ENCODE measurements at regions not wholly inside any gene's neighbourhood (a gene's known extent, or its start where the extent isn't known, plus 50 kb on each side); places are given as distances from the start of the nearest gene placed in this dataset.
A peak's percentile ranks its signal among the peaks of the same experiment; 100 is the strongest.

DNA sequence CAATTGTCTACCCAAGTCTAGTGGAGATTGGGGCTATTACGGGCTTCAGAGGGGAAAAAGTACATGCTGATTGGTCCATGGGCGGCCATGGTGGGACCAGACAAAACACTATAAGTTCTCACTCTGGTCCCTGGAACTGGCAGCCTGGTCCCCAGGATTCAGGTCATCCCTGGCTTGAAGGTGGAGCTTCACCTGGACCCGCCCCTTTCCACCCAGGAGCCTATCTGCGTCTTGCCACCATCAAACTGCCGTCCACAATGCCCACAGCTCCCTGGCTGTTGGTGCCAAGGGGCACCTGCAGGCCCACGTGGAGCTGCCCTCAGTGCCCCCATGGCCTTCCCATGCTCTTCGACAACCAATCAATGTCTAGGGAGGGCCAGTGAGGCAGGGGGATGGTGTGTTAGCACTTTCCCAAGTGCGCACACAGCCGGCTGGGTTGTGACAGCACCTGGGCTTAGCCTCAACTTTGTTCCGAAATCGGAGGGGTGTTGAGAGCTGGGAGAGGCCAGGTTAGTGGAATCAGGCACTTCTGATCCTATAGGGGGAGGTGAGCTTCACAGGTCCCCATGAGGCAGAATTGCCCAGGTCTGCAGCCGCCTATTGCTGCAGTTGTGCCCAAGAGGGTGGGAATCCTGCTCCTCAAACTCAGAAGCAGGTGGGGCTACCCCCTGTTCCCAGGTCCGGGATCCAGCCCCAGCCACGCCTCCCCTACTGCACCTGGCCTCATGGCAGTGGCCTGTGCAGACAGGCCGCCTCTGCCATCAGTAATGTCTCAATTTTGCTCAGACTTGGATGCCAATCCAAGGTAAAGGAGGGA, 1369.4 kb upstream of the PRMT6 start:
- DNase-seq (ENCODE audit: low spot score), result no peak
- Histone ChIP-seq H3K4me3 (no peak overlapping the region), H3K4me2 (no peak overlapping the region), H4K20me1 (ENCODE audit: insufficient read depth, poor library complexity, severe bottlenecking) (no peaks in the 10 kb centered on the region), H3K36me3 (replicated peaks; ENCODE audit: insufficient read depth, low read depth) (no peaks in the 10 kb centered on the region), H3K9me3 (ENCODE audit: low read depth) (no peaks in the 10 kb centered on the region), H3K27ac (no peak overlapping the region), H3K9me2 (replicated peaks; ENCODE audit: insufficient read depth) (no peaks in the 10 kb centered on the region), H3K27me3 (no peaks in the 10 kb centered on the region), H3K79me2 (no peaks in the 10 kb centered on the region), H3K4me1 (ENCODE audit: insufficient read depth) (no peaks in the 10 kb centered on the region), H2AFZ (no peak overlapping the region)
- TF ChIP-seq EZH2 (IDR thresholded peaks at IDR 0.05; ENCODE audit: borderline replicate concordance) (no peak), EZH2phosphoT487 (IDR thresholded peaks at IDR 0.05; ENCODE audit: low read depth, severe bottlenecking, unreplicated experiment) (no peak)
- TF ChIP-seq, protein P1, sequence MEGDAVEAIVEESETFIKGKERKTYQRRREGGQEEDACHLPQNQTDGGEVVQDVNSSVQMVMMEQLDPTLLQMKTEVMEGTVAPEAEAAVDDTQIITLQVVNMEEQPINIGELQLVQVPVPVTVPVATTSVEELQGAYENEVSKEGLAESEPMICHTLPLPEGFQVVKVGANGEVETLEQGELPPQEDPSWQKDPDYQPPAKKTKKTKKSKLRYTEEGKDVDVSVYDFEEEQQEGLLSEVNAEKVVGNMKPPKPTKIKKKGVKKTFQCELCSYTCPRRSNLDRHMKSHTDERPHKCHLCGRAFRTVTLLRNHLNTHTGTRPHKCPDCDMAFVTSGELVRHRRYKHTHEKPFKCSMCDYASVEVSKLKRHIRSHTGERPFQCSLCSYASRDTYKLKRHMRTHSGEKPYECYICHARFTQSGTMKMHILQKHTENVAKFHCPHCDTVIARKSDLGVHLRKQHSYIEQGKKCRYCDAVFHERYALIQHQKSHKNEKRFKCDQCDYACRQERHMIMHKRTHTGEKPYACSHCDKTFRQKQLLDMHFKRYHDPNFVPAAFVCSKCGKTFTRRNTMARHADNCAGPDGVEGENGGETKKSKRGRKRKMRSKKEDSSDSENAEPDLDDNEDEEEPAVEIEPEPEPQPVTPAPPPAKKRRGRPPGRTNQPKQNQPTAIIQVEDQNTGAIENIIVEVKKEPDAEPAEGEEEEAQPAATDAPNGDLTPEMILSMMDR (IDR thresholded peaks at IDR 0.05; ENCODE audit: poor library complexity), result no peak
- WGBS (ENCODE audit: low lambda C conversion rate, missing lambda C conversion rate), result 90% methylated on average over 15 of the region's 15 CpGs

DNA sequence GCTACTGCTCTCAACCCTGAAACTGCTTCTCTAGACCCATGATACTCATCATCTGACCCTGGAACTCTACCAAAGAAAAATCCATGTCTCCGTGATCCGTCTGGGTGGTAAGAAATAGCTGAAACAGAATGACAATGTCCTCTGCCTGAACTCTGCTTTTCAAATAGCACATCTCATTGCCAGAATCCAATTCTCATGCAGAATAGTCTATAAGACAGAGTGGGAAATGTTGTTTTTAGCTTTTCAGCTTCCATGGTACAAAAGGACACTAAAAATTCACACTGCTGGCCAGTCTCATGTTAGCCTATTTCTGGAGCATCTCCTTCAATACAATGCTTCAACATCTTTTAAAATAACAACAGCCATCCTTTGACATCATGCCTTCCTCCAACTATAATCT, 1355.8 kb upstream of the PRMT6 start:
- no peaks in the 10 kb centered on the region for H3K9me3 ChIP-seq (ENCODE audit: low read depth)
- H3K4me3 ChIP-seq, result no peak overlapping the region
- H3K27ac ChIP-seq, result no peak overlapping the region
- no peak overlapping the region for H2AFZ ChIP-seq
- H3K9me2 ChIP-seq (replicated peaks; ENCODE audit: insufficient read depth), result no peaks in the 10 kb centered on the region
- H3K4me1 ChIP-seq (ENCODE audit: insufficient read depth), result no peaks in the 10 kb centered on the region
- no peak overlapping the region for H3K4me2 ChIP-seq
- H4K20me1 ChIP-seq (ENCODE audit: insufficient read depth, poor library complexity, severe bottlenecking), result no peaks in the 10 kb centered on the region
- no peaks in the 10 kb centered on the region for H3K27me3 ChIP-seq
- no peaks in the 10 kb centered on the region for H3K79me2 ChIP-seq
- 89% methylated on average over 2 of the region's 2 CpGs for WGBS (ENCODE audit: low lambda C conversion rate, missing lambda C conversion rate)
- TF ChIP-seq EZH2phosphoT487 (IDR thresholded peaks at IDR 0.05; ENCODE audit: low read depth, severe bottlenecking, unreplicated experiment), result no peak
- no peak for TF ChIP-seq EZH2 (IDR thresholded peaks at IDR 0.05; ENCODE audit: borderline replicate concordance)
- TF ChIP-seq, protein P1 (IDR thresholded peaks at IDR 0.05; ENCODE audit: poor library complexity), result no peak
- DNase-seq (ENCODE audit: low spot score), result no peak
- no peaks in the 10 kb centered on the region for H3K36me3 ChIP-seq (replicated peaks; ENCODE audit: insufficient read depth, low read depth)

DNA sequence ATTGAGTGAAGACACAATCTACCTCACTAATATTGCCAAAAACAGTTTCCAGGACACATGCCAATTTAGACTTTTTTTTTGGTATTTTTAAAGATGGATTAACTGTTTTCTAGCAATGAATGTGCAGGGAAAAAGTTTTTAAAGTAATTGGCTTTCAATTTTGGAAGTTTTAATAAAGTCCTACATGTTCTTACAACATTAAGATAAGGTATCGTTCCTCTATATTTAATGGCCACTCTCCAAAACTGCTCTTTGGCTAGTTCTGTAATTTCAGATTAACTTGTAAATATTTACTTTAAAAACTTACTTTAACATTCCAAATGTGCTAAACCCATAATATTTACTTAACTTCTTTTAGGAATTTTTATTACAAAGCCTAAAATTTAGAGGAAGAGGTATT, 1332.2 kb upstream of the PRMT6 start:
- WGBS (ENCODE audit: low lambda C conversion rate, missing lambda C conversion rate), result 38% methylated on average over 1 of the region's 1 CpG
- H3K9me2 ChIP-seq (replicated peaks; ENCODE audit: insufficient read depth), result no peaks in the 10 kb centered on the region
- H3K9me3 ChIP-seq (ENCODE audit: low read depth), result no peaks in the 10 kb centered on the region
- no peak overlapping the region for H3K4me3 ChIP-seq
- DNase-seq (ENCODE audit: low spot score), result peak; percentile 7
- H3K27ac ChIP-seq, result no peak overlapping the region
- no peaks in the 10 kb centered on the region for H3K79me2 ChIP-seq
- H4K20me1 ChIP-seq (ENCODE audit: insufficient read depth, poor library complexity, severe bottlenecking), result no peaks in the 10 kb centered on the region
- H2AFZ ChIP-seq, result no peak overlapping the region
- TF ChIP-seq EZH2phosphoT487 (IDR thresholded peaks at IDR 0.05; ENCODE audit: low read depth, severe bottlenecking, unreplicated experiment) (no peak), EZH2 (IDR thresholded peaks at IDR 0.05; ENCODE audit: borderline replicate concordance) (no peak)
- TF ChIP-seq, protein P1 (IDR thresholded peaks at IDR 0.05; ENCODE audit: poor library complexity), result no peak
- no peaks in the 10 kb centered on the region for H3K27me3 ChIP-seq
- no peaks in the 10 kb centered on the region for H3K36me3 ChIP-seq (replicated peaks; ENCODE audit: insufficient read depth, low read depth)
- peak overlapping the region; percentile 4 for H3K4me2 ChIP-seq
- no peaks in the 10 kb centered on the region for H3K4me1 ChIP-seq (ENCODE audit: insufficient read depth)
